Spleen (tissue), 11 donors: ENCODE measurements at regions not wholly inside any gene's neighbourhood (a gene's known extent, or its start where the extent isn't known, plus 50 kb on each side); places are given as distances from the start of the nearest gene placed in this dataset.

Source experiments
- DNase-seq: peaks from one replicate; pipeline ENCODE4 v3.0.0-alpha.2; 2020
- H3K27ac ChIP-seq, 8 donors: fragments of 200-600 bp; sonication (generic) in 7 of 8; 1 replicate in 4 of 8; 2 replicates in 4 of 8; pipeline versions ENCODE4 v1.5.0 to v1.8.0; 2016 to 2021; ENCODE audit warnings: inconsistent platforms in 4 of 8, mild to moderate bottlenecking in 4 of 8, moderate library complexity in 1 of 8
- H3K27me3 ChIP-seq, 7 donors: fragments of 200-600 bp; sonication (generic) in 6 of 7; replicated peaks in 1 of 7; 1 replicate in 4 of 7; 2 replicates in 3 of 7; pipeline versions ENCODE4 v1.5.0 to v1.8.0; 2016 to 2021; ENCODE audit warnings: inconsistent platforms in 3 of 7, mild to moderate bottlenecking in 1 of 7
- H3K36me3 ChIP-seq, 6 donors: fragments of 200-600 bp; sonication (generic) in 5 of 6; 1 replicate in 4 of 6; 2 replicates in 2 of 6; pipeline versions ENCODE4 v1.5.0 to v1.8.0; 2016 to 2021; ENCODE audit warnings: inconsistent platforms in 2 of 6
- H3K4me1 ChIP-seq, 6 donors: fragments of 200-600 bp; sonication (generic) in 5 of 6; 1 replicate in 3 of 6; 2 replicates in 3 of 6; pipeline versions ENCODE4 v1.5.0 to v1.8.0; 2016 to 2021; ENCODE audit warnings: inconsistent platforms in 3 of 6
- H3K4me3 ChIP-seq, 8 donors: fragments of 200-600 bp; sonication (generic) in 7 of 8; 1 replicate in 4 of 8; 2 replicates in 4 of 8; pipeline versions ENCODE4 v1.5.0 to v1.8.0; 2016 to 2021; ENCODE audit warnings: inconsistent platforms in 4 of 8, mild to moderate bottlenecking in 4 of 8, moderate library complexity in 2 of 8
- H3K9me3 ChIP-seq, 8 donors: fragments of 200-600 bp; sonication (generic) in 7 of 8; 1 replicate in 4 of 8; 2 replicates in 4 of 8; pipeline versions ENCODE4 v1.5.0 to v1.8.0; 2016 to 2021; ENCODE audit warnings: inconsistent platforms in 4 of 8
- POLR2A ChIP-seq, 3 donors: fragments of 450-650 bp; IDR thresholded peaks; one replicate each; pipeline ENCODE4 v1.5.1; 2017; ENCODE audit warnings: antibody characterized with exemption in 3 of 3, mild to moderate bottlenecking in 1 of 3
- POLR2AphosphoS5 ChIP-seq, 3 donors: sonication (generic); formaldehyde crosslinking; IDR thresholded peaks; one replicate each; pipeline ENCODE4 v1.5.1; 2017; ENCODE audit warnings: antibody characterized with exemption in 3 of 3
- WGBS, 5 donors: extraction: QIAGEN DNeasy Blood & Tissue Kit in 3 of 5; methylation state at CpG; one replicate each; pipeline versions ENCODE4 v1.1.5 to v1.1.7; 2013 to 2018; 5-methylcytosine and 5-hydroxymethylcytosine counted together
- intact Hi-C: fragments of 100-400 bp; cut with DNase I; formaldehyde crosslinking; loops from one replicate; pipeline ENCODE4 v1.15.0; 2023; ENCODE audit warnings: low total_unique reads
- TF ChIP-seq, protein P1 (sequence below), 11 experiments: fragments of 200-600 bp in 7 of 11; fragments of 450-650 bp in 4 of 11; sonication (generic) in 4 of 11; IDR thresholded peaks in 8 of 11; conservative IDR thresholded peaks in 3 of 11; 1 replicate in 7 of 11; 2 replicates in 4 of 11; pipeline versions ENCODE4 v1.4.0 to v1.8.0; 2016 to 2021; ENCODE audit warnings: antibody characterized with exemption in 11 of 11, inconsistent platforms in 4 of 11, mild to moderate bottlenecking in 1 of 11
- donor health status: healthy with polysubstance abuse.
- donor health status: DM: no; HTN: no; CAD: no; lungs with moderate emphysema.
- donor health status: DM: no; HTN: no; CAD: no.
- donor health status: Bipolar disorder and iron deficiency.
- donor health status: healthy.
- donor health status: DM: no; HTN: no; CAD: no.
- donor health status: DM: yes; HTN: yes; CAD: no.

GRCh38 chr14:30223385-30223785, 295.7 kb upstream of the PRKD1 start:
- H3K9me3 ChIP-seq: no peaks in the 10 kb centered on the region
- no peaks in the 10 kb centered on the region for H3K36me3 ChIP-seq
- TF ChIP-seq POLR2AphosphoS5 (IDR thresholded peaks at IDR 0.05) (no peak), POLR2A (IDR thresholded peaks at IDR 0.05) (no peak)
- TF ChIP-seq, protein P1, sequence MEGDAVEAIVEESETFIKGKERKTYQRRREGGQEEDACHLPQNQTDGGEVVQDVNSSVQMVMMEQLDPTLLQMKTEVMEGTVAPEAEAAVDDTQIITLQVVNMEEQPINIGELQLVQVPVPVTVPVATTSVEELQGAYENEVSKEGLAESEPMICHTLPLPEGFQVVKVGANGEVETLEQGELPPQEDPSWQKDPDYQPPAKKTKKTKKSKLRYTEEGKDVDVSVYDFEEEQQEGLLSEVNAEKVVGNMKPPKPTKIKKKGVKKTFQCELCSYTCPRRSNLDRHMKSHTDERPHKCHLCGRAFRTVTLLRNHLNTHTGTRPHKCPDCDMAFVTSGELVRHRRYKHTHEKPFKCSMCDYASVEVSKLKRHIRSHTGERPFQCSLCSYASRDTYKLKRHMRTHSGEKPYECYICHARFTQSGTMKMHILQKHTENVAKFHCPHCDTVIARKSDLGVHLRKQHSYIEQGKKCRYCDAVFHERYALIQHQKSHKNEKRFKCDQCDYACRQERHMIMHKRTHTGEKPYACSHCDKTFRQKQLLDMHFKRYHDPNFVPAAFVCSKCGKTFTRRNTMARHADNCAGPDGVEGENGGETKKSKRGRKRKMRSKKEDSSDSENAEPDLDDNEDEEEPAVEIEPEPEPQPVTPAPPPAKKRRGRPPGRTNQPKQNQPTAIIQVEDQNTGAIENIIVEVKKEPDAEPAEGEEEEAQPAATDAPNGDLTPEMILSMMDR (IDR thresholded peaks at IDR 0.05 in 8 of 11, conservative IDR thresholded peaks at IDR 0.05 in 3 of 11): no peak
- no peaks in the 10 kb centered on the region for H3K4me1 ChIP-seq
- H3K4me3 ChIP-seq: no peak overlapping the region
- H3K27ac ChIP-seq: no peak overlapping the region
- H3K27me3 ChIP-seq: no peaks in the 10 kb centered on the region
- intact Hi-C loops: no loop called here
- DNase-seq: no peak
- 42 to 71% (median 67%) methylated on average over 2 of the region's 2 CpGs for WGBS, 5 donors

DNA sequence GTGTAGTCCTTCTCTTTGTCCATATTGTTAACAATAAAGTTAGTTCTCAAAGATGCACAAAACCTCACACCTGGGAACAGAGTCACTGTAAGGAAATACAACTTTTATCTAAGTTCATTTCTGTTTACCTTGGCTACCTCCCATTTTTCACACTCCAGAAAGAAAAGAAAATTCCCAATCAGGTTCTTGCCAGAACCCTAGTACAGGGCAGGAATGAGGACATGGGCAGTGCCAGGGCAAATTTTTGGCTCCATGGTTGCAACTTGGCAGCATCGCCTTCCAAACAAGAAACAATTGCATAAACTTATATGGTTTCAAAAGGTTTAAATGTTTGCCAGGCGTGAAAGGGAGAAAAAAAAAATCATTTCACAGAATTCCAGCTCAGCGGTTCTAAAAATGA, 296.3 kb upstream of the PRKD1 start:
- Histone ChIP-seq H3K4me3 (no peak overlapping the region), H3K27me3 (no peaks in the 10 kb centered on the region), H3K9me3 (no peaks in the 10 kb centered on the region), H3K4me1 (no peaks in the 10 kb centered on the region), H3K27ac (no peak overlapping the region), H3K36me3 (no peaks in the 10 kb centered on the region)
- intact Hi-C loops: no loop called here
- WGBS, 5 donors: 77 to 92% (median 85%) methylated on average over 3 of the region's 3 CpGs
- TF ChIP-seq POLR2AphosphoS5 (IDR thresholded peaks at IDR 0.05) (no peak), POLR2A (IDR thresholded peaks at IDR 0.05) (no peak)
- TF ChIP-seq, protein P1 (IDR thresholded peaks at IDR 0.05 in 8 of 11, conservative IDR thresholded peaks at IDR 0.05 in 3 of 11): no peak
- no peak for DNase-seq

- intact Hi-C loops: no loop called here
- Histone ChIP-seq H3K9me3 (no peaks in the 10 kb centered on the region), H3K4me1 (no peaks in the 10 kb centered on the region), H3K27ac (no peak overlapping the region), H3K36me3 (no peaks in the 10 kb centered on the region), H3K4me3 (no peak overlapping the region), H3K27me3 (no peaks in the 10 kb centered on the region)
- TF ChIP-seq POLR2AphosphoS5 (IDR thresholded peaks at IDR 0.05): no peak
- TF ChIP-seq, protein P1 (IDR thresholded peaks at IDR 0.05 in 8 of 11, conservative IDR thresholded peaks at IDR 0.05 in 3 of 11): no peak
- TF ChIP-seq POLR2A (IDR thresholded peaks at IDR 0.05): no peak
- no peak for DNase-seq
- WGBS, 5 donors: 60 to 93% (median 76%) methylated on average over 1 of the region's 1 CpG
Measured at GRCh38 chr14:30225176-30225575, 297.5 kb upstream of the PRKD1 start.

DNA sequence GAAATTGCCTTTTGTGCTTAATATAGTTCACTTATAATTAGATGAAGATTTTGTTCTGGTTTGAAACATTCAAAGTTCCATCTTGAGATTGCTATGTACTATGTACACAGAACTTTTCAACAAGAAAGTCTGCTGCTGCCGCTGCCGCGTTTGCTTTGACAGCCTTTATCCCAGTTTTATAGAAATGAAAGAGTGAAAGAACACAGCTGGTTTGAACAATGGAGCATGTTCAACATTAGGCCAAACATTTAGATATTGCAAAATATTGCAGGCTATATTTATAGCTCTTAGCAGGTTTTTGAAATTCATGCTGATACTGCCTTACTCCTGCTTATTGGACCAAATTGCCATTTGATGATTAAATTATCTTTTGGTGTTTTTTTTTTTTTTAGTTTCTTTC, 299.8 kb upstream of the PRKD1 start:
- no peaks in the 10 kb centered on the region for H3K27me3 ChIP-seq
- H3K27ac ChIP-seq: no peak overlapping the region
- DNase-seq: no peak
- WGBS, 5 donors: 70 to 87% (median 86%) methylated on average over 3 of the region's 3 CpGs
- no peaks in the 10 kb centered on the region for H3K36me3 ChIP-seq
- H3K9me3 ChIP-seq: no peaks in the 10 kb centered on the region
- intact Hi-C loops: no loop called here
- no peaks in the 10 kb centered on the region for H3K4me1 ChIP-seq
- TF ChIP-seq, protein P1 (IDR thresholded peaks at IDR 0.05 in 8 of 11, conservative IDR thresholded peaks at IDR 0.05 in 3 of 11): no peak
- TF ChIP-seq POLR2AphosphoS5 (IDR thresholded peaks at IDR 0.05) (no peak), POLR2A (IDR thresholded peaks at IDR 0.05) (no peak)
- no peak overlapping the region for H3K4me3 ChIP-seq
